Activated CD4-positive, alpha-beta T cell treated with anti-CD3 and anti-CD28 coated beads, Interleukin-10, Interleukin-2, amounts not matched to agents 100 ng/mL and 50 ng/mL, durations not matched to agents 16 hours and 8 hours (primary cell): ENCODE measurements at regions not wholly inside any gene's neighbourhood (a gene's known extent, or its start where the extent isn't known, plus 50 kb on each side); places are given as distances from the start of the nearest gene placed in this dataset.
A peak's percentile ranks its signal among the peaks of the same experiment; 100 is the strongest.
"Not testable (repeated sequence)": the region's sequence is repeated elsewhere in the genome, so short reads cannot be mapped to it uniquely, and the experiment has no call there.

Experiments used
- DNase-seq: peaks from one replicate; pipeline ENCODE4 v3.0.0-alpha.2; 2020

DNA sequence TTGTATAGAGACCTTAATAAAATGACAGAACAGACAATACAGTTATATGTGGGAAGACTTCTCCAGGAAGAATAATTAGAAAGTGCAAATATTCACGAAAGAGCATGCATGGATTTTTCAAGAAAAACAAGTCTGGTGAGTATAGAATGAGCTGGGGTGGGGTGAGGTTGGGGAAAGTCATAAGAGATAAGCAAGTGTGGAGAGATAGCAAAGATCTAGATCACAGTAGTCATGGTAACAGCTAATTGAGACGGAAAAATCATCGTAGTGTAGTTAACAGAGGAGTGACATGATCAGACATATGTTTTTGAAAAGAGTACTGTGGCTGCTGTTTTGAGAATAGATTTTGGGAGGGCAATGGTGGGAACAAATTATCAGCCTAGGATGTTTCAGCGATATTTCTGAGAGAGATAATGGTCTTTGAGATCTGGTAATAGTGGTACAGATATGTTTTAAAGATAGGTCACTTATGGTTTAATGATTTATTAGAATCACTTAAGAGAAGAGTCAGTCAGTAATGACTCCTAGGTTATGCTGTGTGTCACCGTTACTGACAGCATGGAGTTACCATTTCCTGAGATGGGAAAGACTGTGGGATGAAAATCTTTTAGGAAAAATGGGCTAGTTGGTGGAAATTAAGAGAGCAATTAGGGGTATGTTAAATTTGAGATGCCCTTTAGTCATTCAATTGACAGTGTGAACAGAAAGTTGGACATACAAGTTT is 248.5 kb upstream of the SLC8A1 start:
- no peak for DNase-seq

DNA sequence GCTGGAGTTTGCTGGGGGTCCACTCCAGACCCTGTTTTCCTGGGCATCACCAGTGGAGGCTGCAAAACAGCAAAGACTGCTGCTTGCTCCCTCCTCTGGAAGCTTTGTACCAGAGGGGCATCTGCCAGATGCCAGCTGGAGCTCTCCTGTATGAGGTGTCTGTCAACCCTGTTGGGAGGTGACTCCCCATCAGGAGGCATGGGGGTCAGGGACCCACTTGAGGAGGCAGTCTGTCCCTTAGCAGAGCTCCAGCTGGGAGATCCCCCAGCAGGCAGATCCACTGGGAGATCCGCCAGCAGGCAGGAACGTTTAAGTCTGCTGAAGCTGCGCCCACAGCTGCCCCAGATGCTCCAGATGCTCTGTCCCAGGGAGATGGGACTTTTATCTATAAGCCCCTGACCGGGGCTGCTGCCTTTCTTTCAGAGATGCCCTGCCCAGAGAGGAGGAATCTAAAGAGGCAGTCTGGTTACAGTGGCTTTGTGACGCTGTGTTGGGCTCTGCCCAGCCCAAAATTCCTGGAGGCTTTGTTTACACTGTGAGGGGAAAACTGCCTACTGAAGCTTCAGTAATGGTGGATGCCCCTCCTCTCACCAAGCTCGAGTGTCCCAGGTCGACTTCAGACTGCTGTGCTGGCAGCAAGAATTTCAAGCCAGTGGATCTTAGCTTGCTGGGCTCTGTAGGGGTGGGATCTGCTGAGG is 260.5 kb upstream of the SLC8A1 start:
- not testable (repeated sequence) for DNase-seq

DNA sequence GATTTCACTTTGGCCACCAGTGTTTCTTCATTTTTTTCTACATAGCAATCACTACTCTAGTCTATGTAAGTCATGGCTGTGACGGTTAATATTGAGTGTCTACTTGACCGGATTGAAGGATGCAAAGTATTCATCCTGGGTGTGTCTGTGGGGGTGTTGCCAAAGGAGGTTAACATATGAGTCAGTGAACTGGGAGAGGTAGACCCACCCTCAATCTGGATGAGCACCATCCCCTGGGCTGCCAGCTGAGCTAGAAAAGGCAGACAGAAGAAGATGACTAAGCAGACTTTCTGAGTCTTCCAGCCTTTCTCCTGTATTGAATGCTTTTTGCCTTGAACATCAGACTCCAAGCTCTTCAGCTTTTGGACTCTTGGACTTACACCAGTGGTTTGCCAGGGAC is 265.0 kb upstream of the SLC8A1 start:
- no peak for DNase-seq

DNA sequence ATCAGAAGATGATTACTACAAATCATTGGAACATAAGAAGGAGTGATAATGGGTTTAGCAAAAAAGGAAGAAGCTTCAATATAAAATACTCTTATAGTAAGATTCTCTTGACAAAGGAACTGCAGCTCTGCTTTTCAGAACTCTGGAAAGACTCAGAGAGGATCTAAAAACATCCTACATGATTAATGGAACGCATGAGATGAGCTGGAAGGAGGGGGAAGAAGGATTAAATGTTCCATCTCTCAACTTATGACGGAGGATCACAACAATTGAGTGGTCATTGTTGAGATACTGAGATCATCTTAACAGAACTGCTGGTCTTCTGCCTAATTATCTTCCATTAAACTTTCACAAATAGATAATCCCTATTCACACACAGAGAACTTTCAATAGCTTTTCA is 267.5 kb upstream of the SLC8A1 start:
- DNase-seq = no peak

DNA sequence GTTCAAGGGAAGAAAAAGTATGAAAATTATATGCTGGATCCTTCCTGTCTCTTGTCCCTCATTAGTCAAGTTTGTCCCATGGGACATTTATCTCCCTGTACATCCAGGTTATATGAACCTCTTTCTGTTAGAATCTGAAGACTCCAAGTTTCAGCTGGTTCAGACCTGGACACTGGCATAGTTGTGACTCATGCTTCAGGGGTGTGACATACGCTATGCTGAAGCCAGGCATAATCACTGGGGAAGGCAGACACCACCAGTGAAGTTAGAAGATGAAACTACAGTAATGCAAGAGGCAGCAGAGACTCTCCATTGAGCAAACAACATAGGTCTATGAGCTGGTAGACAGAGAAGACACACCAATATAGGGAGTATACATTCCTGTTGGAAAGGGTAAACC is 269.7 kb upstream of the SLC8A1 start:
- no peak for DNase-seq

DNA sequence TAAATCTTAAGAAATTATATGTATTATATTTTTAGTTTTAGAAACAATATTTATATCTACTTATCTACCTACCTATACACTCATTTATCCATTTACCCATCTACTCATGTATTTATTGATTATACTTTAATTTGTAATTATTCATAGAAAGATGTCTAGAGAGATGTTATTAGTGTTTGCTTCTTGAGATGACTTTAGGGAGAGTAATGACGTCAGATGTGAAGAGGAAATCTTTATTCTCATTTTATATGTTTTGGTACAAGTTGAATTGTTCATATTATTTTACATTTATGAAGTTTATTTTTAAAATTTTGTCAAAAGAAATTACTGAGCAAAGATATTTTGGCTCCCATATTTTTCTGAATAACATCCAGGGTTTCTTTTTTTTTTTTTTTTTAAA is 271.3 kb upstream of the SLC8A1 start:
- DNase-seq = no peak

DNA sequence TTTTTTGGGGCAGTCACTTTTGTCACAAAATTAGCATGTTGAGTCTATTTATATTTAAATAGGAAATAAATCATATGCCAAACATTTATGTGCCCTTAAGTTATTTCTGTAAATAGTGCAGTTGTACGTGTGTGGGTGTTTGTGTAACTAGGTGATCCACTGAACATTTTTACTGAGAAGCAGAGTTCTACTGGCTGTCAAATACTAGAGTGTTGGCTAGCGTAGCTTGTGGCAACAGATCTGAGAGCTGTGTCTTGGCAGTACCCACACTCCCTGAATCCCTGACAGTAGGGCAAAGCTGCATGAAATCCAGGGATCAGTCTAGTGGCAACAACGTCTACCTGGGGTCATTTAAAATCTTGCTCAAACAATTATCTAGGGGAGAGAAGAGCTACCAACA is 273.1 kb upstream of the SLC8A1 start:
- no peak for DNase-seq

DNA sequence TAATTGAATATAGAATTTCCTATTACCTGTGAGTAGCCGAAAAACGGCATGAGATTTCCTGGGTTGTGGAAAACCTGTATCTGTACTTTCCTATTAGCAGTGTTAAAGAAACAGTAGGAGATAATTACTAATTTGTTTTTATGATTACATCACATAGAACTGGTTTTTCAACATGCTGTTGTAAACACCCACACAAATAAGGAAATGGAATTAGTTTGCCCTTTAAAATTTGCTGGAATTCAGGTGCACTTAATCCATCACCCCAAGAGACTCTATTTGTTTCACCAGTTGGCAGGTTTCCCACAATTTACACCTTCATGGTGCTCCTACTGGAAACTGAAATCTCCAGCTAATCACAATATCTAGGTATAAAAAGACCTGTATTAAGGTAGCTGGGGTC is 274.1 kb upstream of the SLC8A1 start:
- no peak for DNase-seq

DNA sequence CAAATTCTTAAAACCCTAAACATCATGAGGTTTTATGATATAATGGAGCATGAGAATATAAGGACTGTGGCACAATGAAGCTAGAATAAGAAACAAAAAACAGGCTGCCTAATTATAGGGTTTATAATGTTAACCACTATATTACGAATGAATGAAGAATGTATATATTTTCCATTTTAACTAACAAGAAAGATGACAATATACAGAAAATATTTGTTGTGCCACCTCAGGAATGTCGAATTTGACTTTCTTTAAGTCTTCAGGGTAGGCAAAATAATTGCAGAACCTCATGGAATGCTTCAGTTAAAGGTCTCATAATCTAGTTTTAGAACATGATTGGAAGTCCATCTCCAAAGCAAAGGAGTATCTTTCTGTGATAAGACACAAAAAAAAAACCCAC is 282.9 kb upstream of the SLC8A1 start:
- no peak for DNase-seq

DNA sequence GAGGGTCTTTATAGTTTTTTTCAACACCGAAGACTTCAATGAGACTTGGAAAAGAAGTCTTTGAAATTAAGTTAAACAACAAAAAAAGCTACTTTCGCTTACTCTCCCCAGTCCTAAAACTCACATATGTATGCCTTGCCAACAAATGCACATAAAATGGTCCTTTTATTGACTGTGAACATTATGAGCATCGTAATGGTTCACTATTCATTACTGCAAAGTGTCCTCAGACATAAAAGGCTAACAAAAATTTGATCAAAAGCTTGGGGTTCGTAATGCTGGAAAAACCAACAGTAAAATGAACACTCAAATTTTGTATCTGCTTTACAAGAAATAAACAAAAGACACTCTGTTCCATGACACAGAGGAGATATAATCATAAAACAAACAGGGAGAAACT is 285.3 kb upstream of the SLC8A1 start:
- DNase-seq = no peak

DNA sequence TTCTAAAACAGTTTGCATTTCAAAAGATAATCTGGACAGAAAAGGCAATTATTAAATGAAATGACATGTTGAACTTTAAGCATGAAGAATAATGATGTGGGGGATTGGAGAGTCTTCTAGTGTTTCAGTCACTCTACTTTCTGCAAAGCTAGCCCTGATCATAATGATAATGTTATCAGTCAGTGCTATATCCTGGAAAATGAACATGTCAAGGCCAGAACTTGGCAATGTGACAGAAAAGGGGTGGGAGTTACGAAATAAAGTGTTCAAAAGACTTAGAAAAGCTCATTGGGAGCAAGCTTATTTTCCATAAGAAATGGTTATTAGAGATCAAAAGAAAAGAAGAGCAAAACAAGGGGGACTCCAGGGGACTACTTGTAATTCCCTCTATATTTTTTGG is 288.5 kb upstream of the SLC8A1 start:
- no peak for DNase-seq

DNA sequence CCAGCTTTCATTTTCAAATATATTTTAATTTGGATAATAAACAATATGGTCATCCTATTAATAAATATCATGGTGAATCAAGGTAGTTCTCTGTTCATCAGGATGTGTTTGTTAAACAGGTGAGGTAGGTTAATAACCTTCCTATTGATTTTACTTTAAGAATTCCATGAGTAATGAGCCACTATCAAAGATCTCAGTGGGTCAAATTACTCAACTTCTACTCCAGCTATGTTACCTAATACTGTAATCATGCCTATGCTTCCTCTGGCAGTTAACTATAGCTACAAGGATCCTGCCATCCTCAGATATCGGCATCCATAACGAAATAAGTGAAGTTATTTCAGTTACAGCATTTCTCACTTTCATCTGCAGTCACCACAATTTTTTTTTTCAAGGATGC is 289.6 kb upstream of the SLC8A1 start:
- no peak for DNase-seq

DNA sequence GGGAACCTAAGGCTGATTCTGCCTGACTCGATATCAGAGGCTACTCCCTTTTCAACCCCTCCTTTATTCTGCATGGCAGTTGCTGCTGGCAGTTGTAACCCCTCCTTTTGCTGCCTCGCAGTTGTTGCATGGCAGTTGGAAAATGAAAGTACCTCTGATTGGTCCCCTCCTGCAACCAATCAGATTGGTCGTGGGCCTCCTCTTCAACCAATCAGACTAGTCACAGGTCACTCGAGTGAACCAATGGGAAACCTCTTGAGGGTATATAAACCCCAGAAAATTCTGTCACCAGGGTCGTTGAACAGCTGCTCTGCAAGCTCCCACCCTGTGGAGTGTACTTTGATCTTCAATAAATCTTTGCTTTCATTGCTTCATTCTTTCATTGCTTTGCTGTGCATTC is 294.3 kb upstream of the SLC8A1 start:
- no peak for DNase-seq

DNA sequence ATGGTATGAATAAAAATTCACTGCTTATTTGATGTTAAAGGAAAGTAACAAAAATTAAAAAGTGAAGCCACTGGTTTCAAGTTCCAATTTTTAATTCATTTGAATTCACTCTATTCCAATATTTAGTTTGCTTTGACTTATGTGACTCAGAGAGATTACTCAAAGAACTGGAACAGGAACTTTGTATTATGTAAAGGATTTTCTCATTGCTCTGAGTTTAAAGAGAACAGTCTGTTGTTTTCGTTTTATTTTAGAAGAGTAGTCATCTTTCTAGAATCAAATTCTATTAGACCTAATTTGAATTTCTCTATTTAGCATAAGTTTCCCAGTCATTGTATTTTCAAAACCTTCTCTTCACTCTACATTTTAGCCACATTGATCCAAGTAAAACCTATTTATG is 300.1 kb upstream of the SLC8A1 start:
- DNase-seq = no peak

DNA sequence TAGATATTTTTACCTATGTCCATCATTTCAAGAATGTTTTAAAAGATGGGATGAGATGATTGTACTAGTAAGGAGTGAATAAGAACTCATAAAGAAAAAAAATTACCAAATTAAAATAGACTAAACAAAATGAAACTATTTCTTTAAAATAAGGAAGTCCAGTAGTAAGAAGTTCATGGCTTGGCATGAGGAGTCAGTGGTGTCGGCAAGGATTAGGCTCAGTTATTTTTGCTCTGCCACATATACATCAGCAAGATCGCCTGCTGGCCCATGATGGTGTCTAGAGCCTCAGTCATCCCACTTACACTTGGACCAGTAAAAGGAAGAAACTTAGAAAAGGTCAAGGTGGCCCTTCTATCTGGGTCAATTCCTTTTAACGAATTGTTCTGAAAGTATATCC is 300.9 kb upstream of the SLC8A1 start:
- no peak for DNase-seq

DNA sequence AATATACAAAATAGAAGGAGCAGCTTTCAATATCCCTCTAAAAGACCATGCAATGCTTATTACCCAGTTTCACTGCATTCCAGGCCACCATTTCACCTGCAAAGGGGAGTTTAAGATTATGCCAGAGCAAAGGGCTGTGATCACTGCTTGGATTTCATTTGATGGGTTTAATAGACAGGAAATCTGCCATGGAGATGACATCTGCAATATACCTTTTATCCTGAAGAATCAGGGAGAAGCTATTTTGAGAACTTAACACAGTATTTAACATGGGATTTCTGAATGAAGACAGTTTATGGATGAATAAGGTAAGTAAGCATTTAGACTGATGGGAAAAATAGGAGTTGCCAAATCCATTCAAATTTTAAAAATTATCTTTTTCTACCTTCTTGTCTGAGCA is 303.0 kb upstream of the SLC8A1 start:
- no peak for DNase-seq

DNA sequence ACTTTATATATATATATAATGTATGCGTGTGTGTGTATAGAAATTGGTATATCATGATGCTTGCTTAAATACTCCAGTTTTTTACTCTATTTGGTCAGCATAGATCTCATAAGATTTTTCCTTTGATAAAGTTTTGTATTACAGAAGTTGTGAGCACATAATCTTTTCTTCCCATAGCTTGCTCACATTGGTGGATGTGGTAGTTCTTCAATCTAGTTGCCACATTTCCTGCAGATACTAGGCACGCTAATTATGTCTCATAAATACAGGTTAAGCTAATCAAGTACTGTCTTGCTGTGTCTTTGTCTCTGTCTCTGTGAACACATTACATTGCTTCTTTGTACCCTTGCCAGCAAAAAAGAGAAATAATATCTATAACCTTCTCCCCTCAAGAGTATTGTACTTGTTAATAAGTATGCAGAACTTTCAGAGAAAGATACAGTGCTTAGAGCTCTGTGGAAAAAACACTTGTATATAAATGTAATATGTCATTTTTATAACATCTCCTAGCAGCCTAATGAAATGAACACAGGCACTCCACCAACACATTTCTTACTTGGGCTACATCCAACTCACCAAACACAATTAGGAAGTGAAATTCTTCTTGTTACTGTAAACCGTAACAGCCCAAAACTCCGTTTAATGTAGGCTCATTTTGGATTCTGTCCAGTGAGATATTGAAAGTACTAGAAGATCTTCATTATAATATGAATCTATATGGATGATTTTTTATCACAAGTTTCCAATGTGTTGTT is 306.7 kb upstream of the SLC8A1 start:
- no peak for DNase-seq

DNA sequence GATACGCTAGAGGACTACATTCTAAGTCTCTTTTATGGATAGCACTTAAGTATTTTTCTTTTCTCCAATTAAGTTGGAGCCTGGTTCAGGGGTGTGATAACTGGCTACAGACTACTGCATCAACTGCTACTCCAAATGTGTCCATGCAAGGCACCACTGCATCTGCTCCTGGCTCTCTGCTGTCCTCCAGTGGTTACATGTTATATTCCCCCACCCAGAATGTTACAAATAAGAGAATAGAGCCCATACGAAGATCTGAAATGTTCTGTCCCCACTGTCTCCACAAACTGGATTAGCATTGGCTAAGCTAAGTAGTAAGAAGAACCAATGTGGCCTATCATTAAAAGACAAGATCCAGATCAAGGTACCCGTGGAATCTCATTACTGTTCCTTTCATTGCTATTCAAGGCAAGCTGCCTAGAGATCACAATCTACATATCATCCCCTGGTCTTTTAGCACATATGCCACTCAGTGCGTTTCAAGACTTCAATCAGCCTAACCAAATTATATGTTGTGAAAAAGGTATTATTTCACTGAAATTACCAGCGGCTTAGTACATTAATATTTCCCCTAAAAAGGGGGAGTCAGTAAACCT is 308.3 kb upstream of the SLC8A1 start:
- peak; percentile 13 for DNase-seq

DNA sequence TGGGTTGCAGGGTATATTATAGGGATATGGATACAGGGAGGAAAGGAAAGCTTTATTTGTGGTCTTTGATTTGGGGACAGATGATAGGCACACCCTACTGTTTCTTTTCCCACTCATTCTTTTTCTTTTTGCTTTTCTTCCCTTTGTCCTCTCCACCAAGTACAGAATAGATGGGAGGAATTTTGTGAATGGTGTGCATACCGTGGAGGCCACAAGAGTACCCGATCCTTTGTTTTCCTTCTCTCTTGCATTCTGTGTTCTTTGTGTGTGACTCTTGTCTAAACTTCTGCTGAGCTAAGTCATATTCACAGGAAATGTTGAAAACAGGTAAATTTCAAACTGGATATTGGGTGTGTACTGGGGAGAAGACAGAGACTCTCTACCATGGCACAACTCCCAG is 321.4 kb upstream of the SLC8A1 start:
- DNase-seq = no peak

DNA sequence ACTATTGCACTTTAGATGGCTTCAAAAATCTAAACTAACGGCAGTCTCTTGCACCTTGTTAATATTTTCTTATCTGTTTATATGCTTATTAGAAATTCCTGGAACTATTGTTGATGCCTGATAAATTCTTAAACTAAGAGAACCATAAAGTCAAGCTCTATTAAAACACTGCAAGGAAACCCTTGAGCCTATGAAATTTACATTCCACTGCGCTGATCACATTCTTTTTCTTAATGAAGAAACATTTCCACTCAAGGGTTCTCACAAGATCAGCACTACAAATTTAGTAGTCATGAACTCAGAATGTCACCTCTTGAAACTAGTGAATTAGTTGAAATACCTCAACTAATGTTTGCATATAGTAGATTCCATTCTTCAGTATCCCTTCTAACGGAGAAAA is 331.8 kb upstream of the SLC8A1 start:
- no peak for DNase-seq

DNA sequence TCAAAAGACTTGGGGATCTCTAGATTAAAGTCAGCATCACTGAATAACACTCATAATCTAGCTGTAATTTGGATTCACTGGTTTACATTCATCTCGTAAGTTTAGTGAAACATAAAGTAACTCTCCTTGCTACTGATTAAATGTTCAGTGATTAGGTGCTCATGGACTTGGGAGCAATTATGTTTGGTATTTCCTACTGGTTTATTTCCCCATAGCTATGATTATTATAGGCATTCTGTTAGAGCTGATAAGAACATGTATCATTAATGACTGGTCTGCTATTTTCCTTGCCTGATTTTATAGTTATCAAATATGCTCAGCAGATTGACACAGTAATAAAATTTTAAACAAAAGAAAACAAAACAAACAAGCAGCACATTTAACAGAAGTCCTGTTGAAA is 334.7 kb upstream of the SLC8A1 start:
- DNase-seq = no peak

DNA sequence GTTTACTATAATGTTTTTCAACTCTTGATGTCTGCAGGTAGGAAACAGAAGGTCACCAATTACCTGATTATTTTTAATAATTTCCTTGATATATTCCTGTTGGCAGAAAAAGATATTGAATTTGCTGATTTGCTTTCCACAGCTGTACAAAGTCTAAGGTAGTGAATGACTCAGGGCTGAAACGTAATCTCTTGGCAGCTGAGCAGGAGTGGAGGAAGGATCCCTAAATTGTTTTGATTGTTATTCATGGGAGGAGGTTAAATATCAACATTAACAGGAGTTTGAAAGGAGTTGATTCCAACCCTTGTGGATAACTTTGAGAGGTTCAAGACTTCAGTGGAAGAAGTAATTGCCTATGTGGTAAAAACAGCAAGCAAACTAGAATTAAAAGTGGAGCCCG is 345.2 kb upstream of the SLC8A1 start:
- no peak for DNase-seq

DNA sequence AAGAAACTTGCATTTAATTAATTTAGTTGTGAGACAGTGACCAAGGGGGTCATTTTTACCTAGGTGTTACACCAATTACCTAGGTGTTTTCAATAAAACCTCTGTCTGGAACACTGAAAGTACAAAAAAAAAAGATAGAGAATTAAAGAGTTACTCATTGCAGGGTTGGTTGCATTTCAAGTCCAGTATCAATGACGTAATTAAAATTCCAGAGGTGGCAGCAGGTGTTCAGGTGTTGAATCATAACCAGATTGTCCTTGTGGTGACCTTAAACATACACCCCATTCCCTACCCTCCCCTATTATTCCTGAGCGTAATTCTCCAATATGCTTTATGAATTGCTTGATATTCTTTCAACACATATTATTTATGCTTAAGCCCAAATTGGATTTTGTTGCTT is 352.0 kb upstream of the SLC8A1 start:
- DNase-seq = no peak

DNA sequence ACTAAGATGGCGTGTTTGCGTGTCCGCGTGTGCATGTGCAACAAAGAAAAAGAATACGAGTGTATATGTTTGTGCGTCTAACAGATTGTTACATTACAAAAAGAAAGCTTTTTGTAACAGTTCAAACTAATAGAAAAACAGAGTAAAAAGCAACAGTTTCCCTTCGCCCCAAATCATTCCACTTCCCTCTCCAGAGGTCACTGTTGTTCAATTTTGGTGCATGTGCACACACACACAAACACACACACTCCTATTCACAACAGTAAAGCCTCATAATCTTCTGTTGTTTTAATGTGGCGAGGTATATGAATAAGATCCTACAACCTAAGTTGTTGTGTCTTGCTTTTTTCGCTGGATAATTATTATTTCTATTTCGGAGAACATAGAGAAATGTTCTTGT is 357.3 kb upstream of the SLC8A1 start:
- no peak for DNase-seq
